KMS-11 (cell line): ENCODE measurements at regions not wholly inside any gene's neighbourhood (a gene's known extent, or its start where the extent isn't known, plus 50 kb on each side); places are given as distances from the start of the nearest gene placed in this dataset.

Experiments used
- H2AFZ ChIP-seq: fragments of 200-600 bp; sonication (generic); 2 replicates; pipeline ENCODE4 v1.6.1; 2016; ENCODE audit warnings: antibody characterized with exemption, mixed run types, low read depth
- H3K27ac ChIP-seq: fragments of 200-600 bp; sonication (generic); 2 replicates; pipeline ENCODE4 v1.6.1; 2016; ENCODE audit warnings: mild to moderate bottlenecking, mixed run types
- H3K27me3 ChIP-seq: fragments of 200-600 bp; sonication (generic); 2 replicates; pipeline ENCODE4 v1.6.1; 2017; ENCODE audit warnings: mild to moderate bottlenecking, low read depth, mixed run types, moderate library complexity; ENCODE audit not compliant: insufficient read depth
- H3K36me3 ChIP-seq: fragments of 200-600 bp; sonication (generic); 2 replicates; pipeline ENCODE4 v1.6.1; 2017; ENCODE audit warnings: mild to moderate bottlenecking, mixed run types; ENCODE audit not compliant: insufficient read depth
- H3K4me1 ChIP-seq: fragments of 200-600 bp; sonication (generic); 2 replicates; pipeline ENCODE4 v1.6.1; 2016; ENCODE audit warnings: mild to moderate bottlenecking, low read depth, mixed run types; ENCODE audit not compliant: poor library complexity, severe bottlenecking
- H3K4me2 ChIP-seq: fragments of 200-600 bp; sonication (generic); 2 replicates; pipeline ENCODE4 v1.7.0; 2016; ENCODE audit warnings: mild to moderate bottlenecking, mixed run types
- H3K4me3 ChIP-seq: fragments of 200-600 bp; sonication (generic); IDR thresholded peaks from 2 replicates; pipeline ENCODE4 v1.6.1; 2017; ENCODE audit warnings: low read depth, low read length, mixed read lengths; ENCODE audit not compliant: insufficient read depth
- H3K79me2 ChIP-seq: fragments of 200-600 bp; sonication (generic); 2 replicates; pipeline ENCODE4 v1.6.1; 2016; ENCODE audit warnings: low read depth, mixed run types; ENCODE audit not compliant: insufficient read depth
- H3K9ac ChIP-seq: fragments of 200-600 bp; sonication (generic); 2 replicates; pipeline ENCODE4 v1.6.1; 2016; ENCODE audit warnings: mild to moderate bottlenecking, mixed run types
- H4K20me1 ChIP-seq: fragments of 200-600 bp; sonication (generic); 2 replicates; pipeline ENCODE4 v1.6.1; 2016; ENCODE audit warnings: mild to moderate bottlenecking, mixed run types; ENCODE audit not compliant: insufficient read depth
- CTCF ChIP-seq: fragments of 200-600 bp; sonication (generic); conservative IDR thresholded peaks from 2 replicates; pipeline ENCODE4 v1.6.1; 2017; ENCODE audit warnings: low read depth, mild to moderate bottlenecking, antibody characterized with exemption, low read length, moderate library complexity, mixed read lengths

GRCh38 chr1:103348136-103348535 lies 177.4 kb upstream of the RNPC3 start:
- no peaks in the 10 kb centered on the region for H3K79me2 ChIP-seq
- H3K4me2 ChIP-seq, result no peak overlapping the region
- TF ChIP-seq CTCF, result no peak
- H4K20me1 ChIP-seq, result no peaks in the 10 kb centered on the region
- no peaks in the 10 kb centered on the region for H3K27me3 ChIP-seq
- no peaks in the 10 kb centered on the region for H3K36me3 ChIP-seq
- no peak overlapping the region for H2AFZ ChIP-seq
- H3K27ac ChIP-seq, result no peak overlapping the region
- H3K9ac ChIP-seq, result no peak overlapping the region
- no peaks in the 10 kb centered on the region for H3K4me1 ChIP-seq
- no peak overlapping the region for H3K4me3 ChIP-seq

GRCh38 chr1:103344930-103345329 lies 180.6 kb upstream of the RNPC3 start:
- H3K36me3 ChIP-seq, result no peaks in the 10 kb centered on the region
- no peak overlapping the region for H3K27ac ChIP-seq
- no peak overlapping the region for H2AFZ ChIP-seq

GRCh38 chr1:103341377-103341880 lies 184.1 kb upstream of the RNPC3 start:
- Histone ChIP-seq H3K36me3 (no peaks in the 10 kb centered on the region), H3K4me1 (no peaks in the 10 kb centered on the region), H3K27me3 (no peaks in the 10 kb centered on the region), H4K20me1 (no peaks in the 10 kb centered on the region), H3K79me2 (no peaks in the 10 kb centered on the region), H3K4me3 (no peak overlapping the region), H3K27ac (no peak overlapping the region), H2AFZ (no peak overlapping the region), H3K4me2 (no peak overlapping the region), H3K9ac (no peak overlapping the region)
- no peak for TF ChIP-seq CTCF

More at GRCh38 chr1:103344930-103345329, 180.6 kb upstream of the RNPC3 start:
- no peaks in the 10 kb centered on the region for H4K20me1 ChIP-seq
- no peak for TF ChIP-seq CTCF
- H3K4me3 ChIP-seq, result no peak overlapping the region
- H3K4me1 ChIP-seq, result no peaks in the 10 kb centered on the region
- no peak overlapping the region for H3K4me2 ChIP-seq
- H3K79me2 ChIP-seq, result no peaks in the 10 kb centered on the region
- no peaks in the 10 kb centered on the region for H3K27me3 ChIP-seq
- H3K9ac ChIP-seq, result no peak overlapping the region

DNA sequence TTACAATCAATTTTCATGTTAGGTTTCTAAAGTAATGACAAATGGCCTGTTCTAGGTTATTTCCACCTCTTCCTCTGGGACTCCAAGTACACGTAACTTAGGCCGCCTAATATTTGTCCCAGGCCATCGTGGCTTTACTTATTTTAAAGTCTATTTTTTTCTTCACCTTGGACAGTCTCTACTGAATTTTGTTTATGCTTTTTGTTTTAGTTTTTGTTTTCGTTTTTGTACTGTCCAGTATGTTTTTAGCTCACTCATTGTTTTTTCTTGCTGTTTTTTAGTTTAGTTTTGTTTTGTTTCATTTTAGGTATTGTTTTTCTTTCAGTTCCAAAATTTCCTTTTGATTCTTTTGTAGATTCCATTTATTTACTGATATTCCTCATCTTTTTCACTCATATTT lies 187.7 kb upstream of the RNPC3 start:
- H3K36me3 ChIP-seq, result no peaks in the 10 kb centered on the region
- no peak overlapping the region for H3K27ac ChIP-seq
- TF ChIP-seq CTCF, result no peak
- H3K4me2 ChIP-seq, result no peak overlapping the region
- no peak overlapping the region for H3K9ac ChIP-seq
- H2AFZ ChIP-seq, result no peak overlapping the region
- H4K20me1 ChIP-seq, result no peaks in the 10 kb centered on the region
- H3K4me1 ChIP-seq, result peaks cover 5% of the 10 kb centered on the region
- no peak overlapping the region for H3K4me3 ChIP-seq
- H3K27me3 ChIP-seq, result no peaks in the 10 kb centered on the region
- H3K79me2 ChIP-seq, result no peaks in the 10 kb centered on the region
